Cerebellar cortex (tissue), 1 donor: ENCODE measurements at regions not wholly inside any gene's neighbourhood (a gene's known extent, or its start where the extent isn't known, plus 50 kb on each side); places are given as distances from the start of the nearest gene placed in this dataset.

Source experiments
- DNase-seq: peaks from one replicate; pipeline ENCODE4 v3.0.0-alpha.2; 2015; ENCODE audit warnings: low spot score

GRCh38 chr5:110362261-110362660, 364.2 kb downstream of the TMEM232 start:
- no peak for DNase-seq

GRCh38 chr5:110366716-110367115, 359.8 kb downstream of the TMEM232 start:
- DNase-seq = no peak
